Urinary bladder (tissue), 3 donors: ENCODE measurements at regions not wholly inside any gene's neighbourhood (a gene's known extent, or its start where the extent isn't known, plus 50 kb on each side); places are given as distances from the start of the nearest gene placed in this dataset.
"Not testable (repeated sequence)": the region's sequence is repeated elsewhere in the genome, so short reads cannot be mapped to it uniquely, and the experiment has no call there.

ENCODE experiments used
- DNase-seq: peaks from one replicate; pipeline ENCODE4 v3.0.0-alpha.2; 2015; ENCODE audit errors: extremely low spot score
- H3K27ac ChIP-seq: one replicate; pipeline ENCODE4 v1.5.1; 2013; ENCODE audit warnings: low read depth, mild to moderate bottlenecking, moderate library complexity
- H3K36me3 ChIP-seq: one replicate; pipeline ENCODE4 v1.6.1; 2013; ENCODE audit warnings: mild to moderate bottlenecking, moderate library complexity; ENCODE audit not compliant: insufficient read depth
- H3K4me1 ChIP-seq: one replicate; pipeline ENCODE4 v1.6.1; 2013; ENCODE audit warnings: mild to moderate bottlenecking, moderate library complexity; ENCODE audit not compliant: insufficient read depth
- H3K4me3 ChIP-seq: one replicate; pipeline ENCODE4 v1.5.1; 2013; ENCODE audit warnings: low read depth, low read length
- WGBS: extraction: QIAGEN DNeasy Blood & Tissue Kit; methylation state at CpG from one replicate; pipeline ENCODE4 v1.1.7; 2013; 5-methylcytosine and 5-hydroxymethylcytosine counted together
- donor health status: healthy with polysubstance abuse.
- donor health status: healthy.

DNA sequence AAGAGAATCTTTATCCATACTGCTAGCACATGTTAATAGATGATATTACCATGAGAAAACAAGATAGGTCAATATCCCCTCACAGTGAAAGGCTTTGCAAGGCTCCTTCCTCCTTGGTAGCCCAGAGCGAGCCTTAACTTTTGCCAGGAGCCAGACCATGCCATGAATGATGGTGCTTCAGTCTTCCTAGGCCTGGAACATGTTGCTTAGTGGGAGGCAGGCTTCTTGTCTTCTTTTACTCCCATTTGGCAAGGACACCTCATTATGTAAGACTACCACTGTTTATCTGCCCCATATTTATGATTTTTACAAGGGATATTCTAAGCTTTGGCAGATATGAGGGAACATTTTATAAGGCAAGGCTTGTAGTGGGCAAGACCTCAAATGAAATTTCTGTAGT lies 90.8 kb downstream of the GJA1 start:
- H3K4me3 ChIP-seq: no peak overlapping the region
- no peaks in the 10 kb centered on the region for H3K36me3 ChIP-seq
- no peak overlapping the region for H3K27ac ChIP-seq
- DNase-seq: no peak
- H3K4me1 ChIP-seq: peaks cover 2% of the 10 kb centered on the region
- WGBS: 78% methylated on average over 1 of the region's 1 CpG

GRCh38 chr6:121531658-121532169 lies 96.3 kb downstream of the GJA1 start:
- no peak overlapping the region for H3K27ac ChIP-seq
- H3K4me1 ChIP-seq: no peaks in the 10 kb centered on the region
- H3K36me3 ChIP-seq: no peaks in the 10 kb centered on the region
- WGBS: 32% methylated on average over 4 of the region's 4 CpGs
- H3K4me3 ChIP-seq: no peak overlapping the region
- peak; percentile 64 for DNase-seq

DNA sequence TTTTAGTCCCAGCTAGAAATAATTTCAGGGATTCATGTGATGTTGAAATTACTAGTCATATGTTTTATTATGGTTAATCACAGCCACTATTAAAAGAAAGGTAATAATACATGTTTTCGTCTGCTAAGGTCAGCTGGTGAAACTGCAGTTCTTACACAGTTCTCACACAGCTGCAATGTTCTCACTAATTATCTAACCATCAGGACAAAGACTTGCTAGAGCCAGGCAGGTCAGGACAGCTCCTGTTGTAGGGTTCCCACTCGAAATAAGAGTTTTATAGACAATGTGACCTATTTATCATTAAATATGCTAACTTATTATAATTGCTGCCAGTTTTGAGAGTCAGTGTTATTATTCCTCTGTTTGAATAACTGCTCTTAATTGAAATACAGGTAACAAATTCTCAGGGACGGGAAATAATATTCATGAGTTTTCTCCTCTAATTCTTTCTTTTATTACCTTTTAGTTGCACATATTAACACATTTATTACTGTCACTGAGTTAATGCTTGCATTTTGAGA lies 97.9 kb downstream of the GJA1 start:
- no peak overlapping the region for H3K4me3 ChIP-seq
- H3K36me3 ChIP-seq: no peaks in the 10 kb centered on the region
- DNase-seq: no peak
- no peak overlapping the region for H3K27ac ChIP-seq
- 72% methylated on average over 3 of the region's 3 CpGs for WGBS
- no peaks in the 10 kb centered on the region for H3K4me1 ChIP-seq

- H3K4me3 ChIP-seq: no peak overlapping the region
- DNase-seq: no peak
- H3K36me3 ChIP-seq: no peaks in the 10 kb centered on the region
- no peaks in the 10 kb centered on the region for H3K4me1 ChIP-seq
- H3K27ac ChIP-seq: no peak overlapping the region
- 92% methylated on average over 4 of the region's 4 CpGs for WGBS
Observed at GRCh38 chr6:121535777-121536176, 100.3 kb downstream of the GJA1 start.

- Histone ChIP-seq H3K4me3 (no peak overlapping the region), H3K36me3 (no peaks in the 10 kb centered on the region), H3K27ac (no peak overlapping the region), H3K4me1 (peaks cover under 1% of the 10 kb centered on the region)
- DNase-seq: no peak
- WGBS: 64% methylated on average over 2 of the region's 2 CpGs
Observed at GRCh38 chr6:121536345-121536744, 100.9 kb downstream of the GJA1 start.

DNA sequence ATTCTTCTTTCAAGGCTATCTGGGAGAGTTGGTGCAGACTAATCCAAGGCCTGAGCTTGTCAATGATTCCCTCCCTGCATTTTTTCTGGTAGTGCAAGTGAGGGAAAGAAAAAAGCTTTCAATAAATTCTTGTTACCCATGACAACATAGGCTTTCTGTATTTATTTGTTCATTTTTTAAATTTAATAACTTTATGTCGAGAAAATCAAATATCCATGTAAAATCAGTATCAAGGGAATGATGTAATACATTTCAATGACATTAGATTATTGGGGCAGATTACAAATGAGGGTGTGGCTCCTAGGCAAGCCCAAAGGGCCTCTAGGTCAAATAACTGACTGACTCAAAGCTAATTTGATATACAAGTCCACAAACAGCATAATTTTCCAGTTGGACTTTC lies 104.0 kb downstream of the GJA1 start:
- Histone ChIP-seq H3K4me1 (peaks cover 1% of the 10 kb centered on the region), H3K36me3 (no peaks in the 10 kb centered on the region), H3K4me3 (no peak overlapping the region), H3K27ac (no peak overlapping the region)
- WGBS: 68% methylated on average over 1 of the region's 1 CpG
- no peak for DNase-seq

- no peak overlapping the region for H3K27ac ChIP-seq
- WGBS: 86% methylated on average over 2 of the region's 2 CpGs
- DNase-seq: no peak
Observed at GRCh38 chr6:121540210-121540609, 104.8 kb downstream of the GJA1 start.

DNA sequence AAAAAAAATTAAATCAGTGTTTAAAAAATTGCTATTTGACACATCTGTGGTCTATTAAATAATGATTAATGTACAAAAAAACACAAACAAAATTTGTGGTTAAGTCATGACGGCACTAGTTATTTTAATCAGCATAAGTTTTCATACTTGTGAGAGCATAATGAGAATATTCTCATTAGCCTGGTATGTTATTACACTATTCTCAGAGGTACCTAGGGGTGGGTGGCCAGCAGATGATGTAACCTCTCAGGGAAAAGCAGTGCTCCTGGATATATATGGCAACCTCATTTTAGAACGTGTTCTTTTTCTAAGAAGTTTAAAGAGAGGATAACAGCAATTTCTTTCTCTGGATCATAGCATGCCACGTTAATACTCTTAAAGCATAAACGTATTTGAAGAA lies 109.2 kb downstream of the GJA1 start:
- H3K36me3 ChIP-seq: no peaks in the 10 kb centered on the region
- H3K27ac ChIP-seq: no peak overlapping the region
- H3K4me1 ChIP-seq: peaks cover 1% of the 10 kb centered on the region
- no peak overlapping the region for H3K4me3 ChIP-seq
- WGBS: 89% methylated on average over 4 of the region's 4 CpGs
- DNase-seq: no peak

More at GRCh38 chr6:121540210-121540609, 104.8 kb downstream of the GJA1 start:
- no peak overlapping the region for H3K4me3 ChIP-seq
- H3K36me3 ChIP-seq: no peaks in the 10 kb centered on the region
- H3K4me1 ChIP-seq: peaks cover 1% of the 10 kb centered on the region

- no peak for DNase-seq
- no peaks in the 10 kb centered on the region for H3K36me3 ChIP-seq
- no peak overlapping the region for H3K4me3 ChIP-seq
- no peak overlapping the region for H3K27ac ChIP-seq
- WGBS: 33% methylated on average over 3 of the region's 3 CpGs
- no peaks in the 10 kb centered on the region for H3K4me1 ChIP-seq
Observed at GRCh38 chr6:121548131-121548530, 112.7 kb downstream of the GJA1 start.

GRCh38 chr6:121549736-121550135 lies 114.3 kb downstream of the GJA1 start:
- H3K4me3 ChIP-seq: no peak overlapping the region
- no peaks in the 10 kb centered on the region for H3K4me1 ChIP-seq
- H3K36me3 ChIP-seq: no peaks in the 10 kb centered on the region
- DNase-seq: no peak
- no peak overlapping the region for H3K27ac ChIP-seq
- WGBS: 49% methylated on average over 3 of the region's 3 CpGs

- no peak overlapping the region for H3K4me3 ChIP-seq
- 91% methylated on average over 3 of the region's 3 CpGs for WGBS
- H3K4me1 ChIP-seq: no peaks in the 10 kb centered on the region
- no peaks in the 10 kb centered on the region for H3K36me3 ChIP-seq
- no peak overlapping the region for H3K27ac ChIP-seq
- DNase-seq: no peak
Observed at GRCh38 chr6:121550491-121551010, 115.1 kb downstream of the GJA1 start.

DNA sequence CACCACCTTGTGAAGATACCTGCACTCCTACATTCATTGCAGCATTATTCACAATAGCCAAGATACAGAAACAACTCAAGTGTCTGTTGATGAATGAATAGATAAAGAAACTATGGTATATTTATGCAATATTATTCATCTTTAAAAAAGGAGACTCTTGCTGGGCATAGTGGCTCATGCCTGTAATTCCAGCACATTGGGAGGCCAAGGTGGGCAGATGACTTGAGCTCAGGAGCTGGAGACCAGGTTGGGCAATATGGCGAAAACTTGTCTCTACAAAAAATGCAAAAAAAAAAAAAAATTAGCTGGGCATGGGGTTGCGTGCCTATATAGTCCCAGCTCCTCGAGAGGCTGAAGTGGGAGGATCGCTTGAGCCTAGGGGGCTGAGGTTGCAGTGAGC lies 119.8 kb downstream of the GJA1 start:
- H3K27ac ChIP-seq: no peak overlapping the region
- WGBS: 95% methylated on average over 4 of the region's 4 CpGs

DNA sequence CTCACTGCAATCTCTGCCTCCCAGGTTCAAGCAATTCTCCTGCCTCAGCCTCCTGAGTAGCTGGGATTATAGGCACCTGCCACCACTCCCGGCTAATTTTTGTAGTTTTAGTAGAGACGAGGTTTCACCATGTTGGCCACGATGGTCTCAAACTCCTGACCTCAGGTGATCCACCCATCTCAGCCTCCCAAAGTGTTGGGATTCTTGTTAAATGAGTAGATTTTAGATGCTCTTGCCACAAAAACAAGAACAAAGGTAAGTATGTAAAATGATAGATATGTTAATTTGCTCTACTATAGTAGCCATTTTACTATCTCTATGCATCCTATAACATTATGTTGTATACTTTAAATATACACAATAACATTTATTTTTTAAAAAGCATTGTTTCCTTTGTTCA lies 120.7 kb downstream of the GJA1 start:
- not testable (repeated sequence) for H3K27ac ChIP-seq, H3K4me3 ChIP-seq, H3K36me3 ChIP-seq, H3K4me1 ChIP-seq, DNase-seq
- 98% methylated on average over 3 of the region's 3 CpGs for WGBS

More for the DNA sequence above, 119.8 kb downstream of the GJA1 start:
- H3K36me3 ChIP-seq: no peaks in the 10 kb centered on the region
- H3K4me1 ChIP-seq: no peaks in the 10 kb centered on the region
- H3K4me3 ChIP-seq: no peak overlapping the region
- no peak for DNase-seq

GRCh38 chr6:121557146-121557940 lies 121.9 kb downstream of the GJA1 start:
- Histone ChIP-seq H3K27ac (no peak overlapping the region), H3K4me3 (no peak overlapping the region), H3K36me3 (no peaks in the 10 kb centered on the region), H3K4me1 (no peaks in the 10 kb centered on the region)
- DNase-seq: no peak
- WGBS: 93% methylated on average over 2 of the region's 2 CpGs
